GM18519 (cell line): ENCODE measurements at regions not wholly inside any gene's neighbourhood (a gene's known extent, or its start where the extent isn't known, plus 50 kb on each side); places are given as distances from the start of the nearest gene placed in this dataset.

Experiments used
- ATAC-seq: cut with Tn5 transposase; IDR thresholded peaks from one replicate; pipeline ENCODE4 v1.9.1; 2021; ENCODE audit warnings: mild to moderate bottlenecking, moderate library complexity; ENCODE audit not compliant: unreplicated experiment, low FRiP score

GRCh38 chr5:82419559-82420332 is 141.6 kb upstream of the RPS23 start:
- no peak for ATAC-seq

- ATAC-seq, result no peak
These were observed 140.4 kb upstream of the RPS23 start for GRCh38 chr5:82418608-82418950.

GRCh38 chr5:82417776-82418607 is 139.8 kb upstream of the RPS23 start:
- ATAC-seq, result no peak

- ATAC-seq, result no peak
These were observed 138.4 kb upstream of the RPS23 start for GRCh38 chr5:82416512-82416911.

- ATAC-seq, result no peak
These were observed 135.9 kb upstream of the RPS23 start for GRCh38 chr5:82414041-82414388.

- no peak for ATAC-seq
These were observed 135.3 kb upstream of the RPS23 start for GRCh38 chr5:82413302-82414040.

- ATAC-seq, result no peak
These were observed 129.9 kb upstream of the RPS23 start for GRCh38 chr5:82408033-82408432.

GRCh38 chr5:82406205-82406773 is 128.1 kb upstream of the RPS23 start:
- ATAC-seq, result no peak

GRCh38 chr5:82405618-82406204 is 127.6 kb upstream of the RPS23 start:
- no peak for ATAC-seq

- ATAC-seq, result no peak
These were observed 127.0 kb upstream of the RPS23 start for GRCh38 chr5:82405161-82405560.

GRCh38 chr5:82404382-82404945 is 126.3 kb upstream of the RPS23 start:
- no peak for ATAC-seq

- no peak for ATAC-seq
These were observed 125.6 kb upstream of the RPS23 start for GRCh38 chr5:82403724-82404123.

GRCh38 chr5:82403026-82403425 is 124.9 kb upstream of the RPS23 start:
- no peak for ATAC-seq

- no peak for ATAC-seq
These were observed 121.0 kb upstream of the RPS23 start for GRCh38 chr5:82399111-82399510.

- ATAC-seq, result no peak
These were observed 119.7 kb upstream of the RPS23 start for GRCh38 chr5:82397741-82398320.

- ATAC-seq, result no peak
These were observed 118.8 kb upstream of the RPS23 start for GRCh38 chr5:82396871-82397514.

GRCh38 chr5:82396396-82396795 is 118.2 kb upstream of the RPS23 start:
- ATAC-seq, result no peak

GRCh38 chr5:82393951-82394350 is 115.8 kb upstream of the RPS23 start:
- ATAC-seq, result no peak

GRCh38 chr5:82390088-82390487 is 111.9 kb upstream of the RPS23 start:
- no peak for ATAC-seq
